ENCODE measurements at regions not wholly inside any gene's neighbourhood (a gene's known extent, or its start where the extent isn't known, plus 50 kb on each side); places are given as distances from the start of the nearest gene placed in this dataset.

- no peaks in the 10 kb centered on the region for H3K4me1 ChIP-seq
- no peak for TF ChIP-seq POLR2A (IDR thresholded peaks at IDR 0.05)
- no peak for TF ChIP-seq CTCF (IDR thresholded peaks at IDR 0.05)
- TF ChIP-seq EP300 (IDR thresholded peaks at IDR 0.05) = no peak
- no peak for TF ChIP-seq POLR2AphosphoS5 (IDR thresholded peaks at IDR 0.05)
- no peak overlapping the region for H3K27ac ChIP-seq
- WGBS, 2 donors (ENCODE audit: low coverage in 1 of 2) = 57 to 80% methylated on average over 1 of the region's 1 CpG
- H3K9me3 ChIP-seq = no peaks in the 10 kb centered on the region
- no peak for ATAC-seq
- H3K27me3 ChIP-seq = no peaks in the 10 kb centered on the region
- H3K4me3 ChIP-seq = no peak overlapping the region
- H3K36me3 ChIP-seq = no peaks in the 10 kb centered on the region
These were observed 111.5 kb downstream of the ASB9 start for GRCh38 chrX:15158350-15158735.

- H3K36me3 ChIP-seq = no peaks in the 10 kb centered on the region
- no peak overlapping the region for H3K4me3 ChIP-seq
- no peak for ATAC-seq
- H3K4me1 ChIP-seq = no peaks in the 10 kb centered on the region
- 93% methylated on average over 2 of the region's 2 CpGs; no CpG with 5 or more reads in 1 of the 2 donors for WGBS, 2 donors (ENCODE audit: low coverage in 1 of 2)
- no peak overlapping the region for H3K27ac ChIP-seq
- no peaks in the 10 kb centered on the region for H3K27me3 ChIP-seq
- H3K9me3 ChIP-seq = no peaks in the 10 kb centered on the region
- TF ChIP-seq POLR2A (IDR thresholded peaks at IDR 0.05) (no peak), POLR2AphosphoS5 (IDR thresholded peaks at IDR 0.05) (no peak), CTCF (IDR thresholded peaks at IDR 0.05) (no peak)
These were observed 112.3 kb downstream of the ASB9 start for GRCh38 chrX:15157624-15158023.

- Histone ChIP-seq H3K27ac (no peak overlapping the region), H3K4me3 (no peak overlapping the region), H3K9me3 (no peaks in the 10 kb centered on the region), H3K27me3 (no peaks in the 10 kb centered on the region), H3K4me1 (no peaks in the 10 kb centered on the region), H3K36me3 (no peaks in the 10 kb centered on the region)
- WGBS, 2 donors (ENCODE audit: low coverage in 1 of 2) = 86 to 90% methylated on average over 2 to 3 of the region's 4 CpGs
- TF ChIP-seq POLR2AphosphoS5 (IDR thresholded peaks at IDR 0.05) = no peak
- no peak for TF ChIP-seq POLR2A (IDR thresholded peaks at IDR 0.05)
- TF ChIP-seq CTCF (IDR thresholded peaks at IDR 0.05) = no peak
- TF ChIP-seq EP300 (IDR thresholded peaks at IDR 0.05) = no peak
- no peak for ATAC-seq
These were observed 118.4 kb downstream of the ASB9 start for GRCh38 chrX:15151267-15152186.

- no peaks in the 10 kb centered on the region for H3K4me1 ChIP-seq
- ATAC-seq = no peak
- WGBS, 2 donors (ENCODE audit: low coverage in 1 of 2) = 50 to 100% methylated on average over 1 of the region's 1 CpG
- no peaks in the 10 kb centered on the region for H3K9me3 ChIP-seq
- no peaks in the 10 kb centered on the region for H3K27me3 ChIP-seq
- no peaks in the 10 kb centered on the region for H3K36me3 ChIP-seq
- TF ChIP-seq CTCF (IDR thresholded peaks at IDR 0.05) = no peak
- H3K4me3 ChIP-seq = no peak overlapping the region
- no peak overlapping the region for H3K27ac ChIP-seq
These were observed 119.3 kb downstream of the ASB9 start for GRCh38 chrX:15150586-15150985.

- Histone ChIP-seq H3K36me3 (no peaks in the 10 kb centered on the region), H3K4me1 (no peaks in the 10 kb centered on the region), H3K27me3 (no peaks in the 10 kb centered on the region), H3K27ac (no peak overlapping the region), H3K4me3 (no peak overlapping the region), H3K9me3 (no peaks in the 10 kb centered on the region)
- ATAC-seq = no peak
- 43 to 88% methylated on average over 1 to 6 of the region's 6 CpGs for WGBS, 2 donors (ENCODE audit: low coverage in 1 of 2)
- no peak for TF ChIP-seq POLR2AphosphoS5 (IDR thresholded peaks at IDR 0.05)
- TF ChIP-seq EP300 (IDR thresholded peaks at IDR 0.05) = no peak
- no peak for TF ChIP-seq CTCF (IDR thresholded peaks at IDR 0.05)
- no peak for TF ChIP-seq POLR2A (IDR thresholded peaks at IDR 0.05)
These were observed 123.4 kb downstream of the ASB9 start for GRCh38 chrX:15146515-15146914.

Measured in gastroesophageal sphincter (tissue), 4 donors.